H1 (cell line): ENCODE measurements at regions not wholly inside any gene's neighbourhood (a gene's known extent, or its start where the extent isn't known, plus 50 kb on each side); places are given as distances from the start of the nearest gene placed in this dataset.

ENCODE experiments used
- EP300 ChIP-seq, 2 experiments: IDR thresholded peaks; 1 replicate in 1 of 2; 2 replicates in 1 of 2; pipeline ENCODE4 v1.6.1; 2011 to 2012; ENCODE audit warnings: low read depth in 2 of 2, low read length in 2 of 2, mild to moderate bottlenecking in 2 of 2, borderline replicate concordance in 1 of 2, inconsistent platforms in 1 of 2, moderate library complexity in 1 of 2
- SRF ChIP-seq: IDR thresholded peaks from 2 replicates; pipeline ENCODE4 v1.6.1; 2011; ENCODE audit warnings: mild to moderate bottlenecking, low read depth, low read length, moderate library complexity
- TCF12 ChIP-seq: IDR thresholded peaks from 2 replicates; pipeline ENCODE4 v1.6.1; 2011; ENCODE audit warnings: low read depth, mild to moderate bottlenecking, low read length
- TEAD4 ChIP-seq: IDR thresholded peaks from 2 replicates; pipeline ENCODE4 v1.6.1; 2012; ENCODE audit warnings: low read depth, low read length, inconsistent platforms, mixed read lengths
- TF ChIP-seq, protein P1 (sequence below), 3 experiments: IDR thresholded peaks; 1 replicate in 2 of 3; 2 replicates in 1 of 3; pipeline versions ENCODE4 v1.5.1 to v1.6.1; 2011; ENCODE audit warnings: low read length in 3 of 3, mild to moderate bottlenecking in 3 of 3, inconsistent platforms in 2 of 3, low read depth in 1 of 3, moderate library complexity in 1 of 3; ENCODE audit not compliant: insufficient read depth in 1 of 3; ENCODE audit errors: control extremely low read depth in 1 of 3

DNA sequence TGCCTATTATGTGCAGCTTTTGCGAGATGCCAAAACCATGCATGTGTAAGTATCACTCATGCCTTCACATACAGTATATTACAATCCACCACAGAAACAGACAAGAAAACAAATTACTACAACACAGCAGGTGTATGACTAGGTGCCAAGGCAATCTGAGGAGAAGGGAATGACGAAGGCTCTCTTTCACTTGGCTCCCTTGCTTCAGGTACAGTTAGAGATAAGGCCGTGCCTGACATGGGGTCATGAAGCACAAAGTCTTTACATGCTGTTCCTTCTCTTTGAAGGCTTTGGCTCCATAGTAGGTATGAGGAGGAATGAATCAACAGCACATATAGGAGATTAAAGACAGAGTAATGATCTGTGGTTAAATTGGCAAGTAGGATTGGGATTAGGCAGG lies 65.2 kb upstream of the FSHB start (continued):
- TF ChIP-seq, protein P1, sequence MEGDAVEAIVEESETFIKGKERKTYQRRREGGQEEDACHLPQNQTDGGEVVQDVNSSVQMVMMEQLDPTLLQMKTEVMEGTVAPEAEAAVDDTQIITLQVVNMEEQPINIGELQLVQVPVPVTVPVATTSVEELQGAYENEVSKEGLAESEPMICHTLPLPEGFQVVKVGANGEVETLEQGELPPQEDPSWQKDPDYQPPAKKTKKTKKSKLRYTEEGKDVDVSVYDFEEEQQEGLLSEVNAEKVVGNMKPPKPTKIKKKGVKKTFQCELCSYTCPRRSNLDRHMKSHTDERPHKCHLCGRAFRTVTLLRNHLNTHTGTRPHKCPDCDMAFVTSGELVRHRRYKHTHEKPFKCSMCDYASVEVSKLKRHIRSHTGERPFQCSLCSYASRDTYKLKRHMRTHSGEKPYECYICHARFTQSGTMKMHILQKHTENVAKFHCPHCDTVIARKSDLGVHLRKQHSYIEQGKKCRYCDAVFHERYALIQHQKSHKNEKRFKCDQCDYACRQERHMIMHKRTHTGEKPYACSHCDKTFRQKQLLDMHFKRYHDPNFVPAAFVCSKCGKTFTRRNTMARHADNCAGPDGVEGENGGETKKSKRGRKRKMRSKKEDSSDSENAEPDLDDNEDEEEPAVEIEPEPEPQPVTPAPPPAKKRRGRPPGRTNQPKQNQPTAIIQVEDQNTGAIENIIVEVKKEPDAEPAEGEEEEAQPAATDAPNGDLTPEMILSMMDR (IDR thresholded peaks at IDR 0.05; ENCODE audit: control extremely low read depth in 1 of 3, insufficient read depth in 1 of 3, low read depth in 1 of 3, low read length in 3 of 3) = no peak
- TF ChIP-seq SRF (no peak), TCF12 (no peak), TEAD4 (no peak), EP300 (IDR thresholded peaks at IDR 0.05; ENCODE audit: borderline replicate concordance in 1 of 2, low read depth in 2 of 2, low read length in 2 of 2) (no peak)
